Tibial artery (tissue), 4 donors: ENCODE measurements at regions not wholly inside any gene's neighbourhood (a gene's known extent, or its start where the extent isn't known, plus 50 kb on each side); places are given as distances from the start of the nearest gene placed in this dataset.
A peak's percentile ranks its signal among the peaks of the same experiment; 100 is the strongest.

ENCODE experiments used
- DNase-seq, 2 donors: peaks; one replicate each; pipeline ENCODE4 v3.0.0-alpha.2; 2019
- H3K27ac ChIP-seq, 2 donors: fragments of 200-600 bp; sonication (generic) in 1 of 2; 1 replicate in 1 of 2; 2 replicates in 1 of 2; pipeline ENCODE4 v1.5.1; 2018 to 2019; ENCODE audit warnings: mild to moderate bottlenecking in 1 of 2
- H3K27me3 ChIP-seq, 2 donors: fragments of 200-600 bp; sonication (generic) in 1 of 2; one replicate each; pipeline versions ENCODE4 v1.5.1 to v1.6.0; 2016 to 2019
- H3K36me3 ChIP-seq, 3 donors: fragments of 200-600 bp; sonication (generic) in 2 of 3; one replicate each; pipeline ENCODE4 v1.5.1; 2016 to 2019; ENCODE audit warnings: mild to moderate bottlenecking in 2 of 3
- H3K4me1 ChIP-seq, 4 donors: fragments of 200-600 bp; sonication (generic) in 2 of 4; 1 replicate in 3 of 4; 2 replicates in 1 of 4; pipeline ENCODE4 v1.5.1; 2016 to 2019
- H3K4me3 ChIP-seq, 2 donors: fragments of 200-600 bp; sonication (generic) in 1 of 2; 1 replicate in 1 of 2; 2 replicates in 1 of 2; pipeline ENCODE4 v1.5.1; 2018 to 2019; ENCODE audit warnings: mild to moderate bottlenecking in 2 of 2
- H3K9me3 ChIP-seq, 3 donors: fragments of 200-600 bp; sonication (generic) in 1 of 3; one replicate each; pipeline ENCODE4 v1.5.1; 2016 to 2019
- CTCF ChIP-seq, 2 experiments: fragments of 200-600 bp in 1 of 2; fragments of 450-650 bp in 1 of 2; IDR thresholded peaks; one replicate each; pipeline ENCODE4 v1.5.1; 2017 to 2019; ENCODE audit warnings: antibody characterized with exemption in 2 of 2, mild to moderate bottlenecking in 1 of 2, moderate library complexity in 1 of 2
- intact Hi-C: fragments of 100-400 bp; cut with DNase I; formaldehyde crosslinking; loops from one replicate; pipeline ENCODE4 v1.15.0; 2023; ENCODE audit warnings: low total_unique reads

GRCh38 chr12:65647074-65647473 lies 177.2 kb upstream of the HMGA2 start:
- TF ChIP-seq CTCF (IDR thresholded peaks at IDR 0.05) = no peak
- intact Hi-C loops = no loop called here
- no peak overlapping the region for H3K27ac ChIP-seq
- no peak for DNase-seq
- H3K36me3 ChIP-seq = no peaks in the 10 kb centered on the region
- H3K9me3 ChIP-seq = no peaks in the 10 kb centered on the region
- H3K27me3 ChIP-seq = no peaks in the 10 kb centered on the region
- no peaks in the 10 kb centered on the region for H3K4me1 ChIP-seq
- no peak overlapping the region for H3K4me3 ChIP-seq

GRCh38 chr12:65648461-65648860 lies 175.8 kb upstream of the HMGA2 start:
- no peak for TF ChIP-seq CTCF (IDR thresholded peaks at IDR 0.05)
- DNase-seq = no peak
- no peak overlapping the region for H3K4me3 ChIP-seq
- intact Hi-C loops = no loop called here
- H3K27ac ChIP-seq = no peak overlapping the region
- H3K4me1 ChIP-seq = no peaks in the 10 kb centered on the region
- H3K9me3 ChIP-seq = no peaks in the 10 kb centered on the region
- H3K27me3 ChIP-seq = no peaks in the 10 kb centered on the region
- H3K36me3 ChIP-seq = no peaks in the 10 kb centered on the region

GRCh38 chr12:65649126-65649525 lies 175.2 kb upstream of the HMGA2 start:
- intact Hi-C loops = no loop called here
- peak in 1 of 2 donors; percentile 41 for DNase-seq
- H3K27ac ChIP-seq = no peak overlapping the region

DNA sequence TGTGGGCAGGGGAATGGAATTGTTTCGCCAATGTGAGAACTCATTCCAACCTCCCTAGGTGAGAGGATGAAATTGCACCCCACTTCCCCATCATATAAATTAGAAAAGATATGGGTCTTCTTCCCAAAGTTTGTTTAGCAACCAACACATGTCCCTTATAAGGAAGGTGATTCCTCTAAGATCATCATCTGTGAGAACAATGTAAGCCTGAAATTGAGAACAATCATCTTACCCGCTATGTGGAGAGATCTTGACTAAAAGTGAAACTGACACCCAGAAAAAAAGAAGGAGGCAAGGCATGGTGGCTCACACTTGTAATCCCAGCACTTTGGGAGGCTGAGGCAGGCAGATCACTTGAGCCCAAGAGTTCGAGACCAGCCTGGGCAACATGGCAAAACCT lies 173.2 kb upstream of the HMGA2 start:
- no peaks in the 10 kb centered on the region for H3K9me3 ChIP-seq
- H3K36me3 ChIP-seq = no peaks in the 10 kb centered on the region
- no peak overlapping the region for H3K4me3 ChIP-seq
- intact Hi-C loops = no loop called here
- no peaks in the 10 kb centered on the region for H3K4me1 ChIP-seq
- no peaks in the 10 kb centered on the region for H3K27me3 ChIP-seq
- DNase-seq = no peak
- no peak overlapping the region for H3K27ac ChIP-seq
- TF ChIP-seq CTCF (IDR thresholded peaks at IDR 0.05) = no peak

More at GRCh38 chr12:65649126-65649525, 175.2 kb upstream of the HMGA2 start:
- Histone ChIP-seq H3K9me3 (no peaks in the 10 kb centered on the region), H3K4me1 (no peaks in the 10 kb centered on the region), H3K4me3 (no peak overlapping the region), H3K36me3 (no peaks in the 10 kb centered on the region), H3K27me3 (no peaks in the 10 kb centered on the region)
- no peak for TF ChIP-seq CTCF (IDR thresholded peaks at IDR 0.05)

- Histone ChIP-seq H3K36me3 (no peaks in the 10 kb centered on the region), H3K4me1 (no peaks in the 10 kb centered on the region), H3K27me3 (no peaks in the 10 kb centered on the region), H3K27ac (no peak overlapping the region), H3K4me3 (no peak overlapping the region), H3K9me3 (no peaks in the 10 kb centered on the region)
- no peak for DNase-seq
- intact Hi-C loops = no loop called here
- TF ChIP-seq CTCF (IDR thresholded peaks at IDR 0.05) = no peak
Measured at GRCh38 chr12:65653321-65653720, 171.0 kb upstream of the HMGA2 start.

DNA sequence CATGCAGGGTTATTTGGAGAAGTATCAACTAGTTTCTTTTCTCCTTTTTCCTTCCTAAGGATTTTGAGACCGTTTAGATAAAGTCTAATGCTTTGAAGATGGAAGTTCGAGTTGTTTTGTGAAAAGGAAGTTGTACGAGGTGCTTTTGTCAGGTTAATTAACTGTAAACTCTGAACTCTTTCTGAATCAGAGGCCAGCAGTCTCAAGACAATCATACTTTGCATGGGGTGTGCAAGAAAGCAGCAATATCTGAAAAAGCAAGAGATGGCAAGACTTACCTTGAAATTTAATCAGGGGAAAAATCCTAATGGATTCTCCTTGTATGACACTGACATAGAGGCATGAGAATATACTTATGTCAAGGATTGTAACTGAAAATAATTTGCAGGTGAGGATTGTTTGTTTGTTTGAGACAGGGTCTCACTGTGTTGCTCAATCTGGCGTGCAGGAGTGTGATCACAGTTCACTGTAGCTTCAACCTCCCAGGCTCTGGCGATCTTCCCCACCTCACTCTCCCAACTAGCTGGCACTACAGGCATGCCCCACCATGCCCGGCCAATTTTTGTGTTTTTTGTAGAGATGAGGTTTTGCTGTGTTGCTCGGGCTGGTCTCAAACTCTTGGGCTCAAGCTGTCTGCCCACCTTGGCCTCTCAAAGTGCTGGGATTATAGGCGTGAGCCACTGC lies 170.2 kb upstream of the HMGA2 start:
- Histone ChIP-seq H3K27ac (no peak overlapping the region), H3K36me3 (no peaks in the 10 kb centered on the region), H3K9me3 (no peaks in the 10 kb centered on the region), H3K27me3 (no peaks in the 10 kb centered on the region), H3K4me1 (no peaks in the 10 kb centered on the region), H3K4me3 (no peak overlapping the region)
- no peak for TF ChIP-seq CTCF (IDR thresholded peaks at IDR 0.05)
- DNase-seq = no peak
- intact Hi-C loops = no loop called here
